HG03342 (cell line): ENCODE measurements at regions not wholly inside any gene's neighbourhood (a gene's known extent, or its start where the extent isn't known, plus 50 kb on each side); places are given as distances from the start of the nearest gene placed in this dataset.

ENCODE experiments used
- ATAC-seq: cut with Tn5 transposase; IDR thresholded peaks from one replicate; pipeline ENCODE4 v1.9.1; 2021; ENCODE audit warnings: mild to moderate bottlenecking, moderate library complexity; ENCODE audit not compliant: unreplicated experiment

DNA sequence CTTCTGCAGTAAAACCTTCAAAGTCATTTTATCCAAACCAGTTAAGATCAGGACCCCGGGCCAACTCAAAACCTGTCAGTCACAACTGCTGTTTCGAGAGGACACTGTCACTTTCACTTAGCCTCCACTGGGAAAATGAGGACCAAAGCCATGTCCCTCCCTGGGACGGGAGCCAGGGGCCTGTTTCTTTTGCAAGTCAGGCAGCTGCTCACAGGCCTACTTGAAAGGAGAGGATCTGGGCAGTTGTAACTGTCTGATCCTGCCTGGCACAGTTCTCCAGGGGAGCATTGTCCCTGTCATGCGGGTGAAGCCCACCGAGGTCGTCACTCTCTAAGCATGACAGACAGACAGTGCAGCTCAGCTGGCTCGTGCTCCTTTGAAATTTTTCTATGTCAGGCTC lies 276.2 kb downstream of the NPIPA8 start:
- ATAC-seq, result no peak

DNA sequence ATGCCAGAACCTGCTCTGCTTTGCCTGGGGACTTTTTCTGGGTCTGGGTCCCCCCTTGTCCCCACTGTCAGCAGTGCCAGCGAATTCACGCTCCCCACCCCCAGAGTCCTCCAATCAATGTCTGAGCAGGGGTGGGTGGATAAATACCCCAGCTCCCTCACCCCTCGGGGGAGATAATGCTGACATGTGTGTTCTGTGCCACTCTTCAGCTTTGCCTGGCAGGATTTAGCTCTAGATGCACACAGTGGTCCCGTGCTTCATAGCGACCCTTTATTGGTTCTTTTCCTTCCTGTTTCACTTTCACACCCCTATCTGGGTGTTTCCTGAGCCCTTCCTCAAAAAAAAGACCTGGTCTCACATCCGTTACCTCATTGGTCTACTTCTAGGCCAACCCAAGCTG lies 277.0 kb downstream of the NPIPA8 start:
- no peak for ATAC-seq

DNA sequence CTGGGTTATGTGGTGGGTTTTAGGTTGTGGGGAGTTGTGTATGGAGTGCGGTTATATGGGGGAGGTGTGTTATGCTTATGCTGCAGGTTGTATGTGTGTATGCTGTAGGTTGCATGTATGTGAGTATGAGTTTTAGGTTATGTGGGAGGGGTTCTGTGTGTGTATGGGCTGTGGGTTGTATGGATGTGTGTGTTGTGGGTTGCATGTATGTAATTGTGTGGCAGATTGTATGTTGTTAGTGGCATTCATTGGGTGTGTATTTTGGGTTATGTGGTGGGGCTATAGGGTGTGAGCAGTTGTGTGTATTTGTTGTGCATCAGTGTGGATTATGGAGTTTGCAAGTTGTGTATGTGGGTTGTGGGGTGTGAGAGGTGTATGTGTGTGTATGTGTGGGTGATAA lies 277.4 kb downstream of the NPIPA8 start:
- no peak for ATAC-seq

DNA sequence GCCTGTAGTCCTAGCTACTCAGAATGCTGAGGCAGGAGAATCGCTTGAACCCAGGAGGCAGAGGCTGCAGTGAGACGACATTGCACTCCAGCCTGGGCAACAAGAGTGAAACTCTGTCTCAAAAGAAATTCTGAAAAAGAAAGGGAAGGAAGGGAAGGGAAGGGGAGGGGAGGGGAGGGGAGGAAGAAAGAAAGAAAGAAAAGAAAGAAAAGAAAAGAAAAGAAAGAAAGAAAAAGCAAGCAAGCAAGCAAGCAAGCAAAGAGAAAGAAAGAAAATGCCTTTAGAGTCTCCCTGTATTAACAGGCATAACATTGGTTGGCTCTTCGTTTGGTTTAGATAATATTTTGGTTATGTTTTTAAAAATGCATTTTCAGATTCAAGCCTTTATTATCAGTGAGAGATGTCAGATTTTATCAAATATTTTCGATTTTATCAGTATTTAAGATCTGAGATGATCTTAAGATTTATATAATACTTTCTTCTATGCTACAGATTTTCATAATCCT lies 281.1 kb downstream of the NPIPA8 start:
- ATAC-seq, result no peak

DNA sequence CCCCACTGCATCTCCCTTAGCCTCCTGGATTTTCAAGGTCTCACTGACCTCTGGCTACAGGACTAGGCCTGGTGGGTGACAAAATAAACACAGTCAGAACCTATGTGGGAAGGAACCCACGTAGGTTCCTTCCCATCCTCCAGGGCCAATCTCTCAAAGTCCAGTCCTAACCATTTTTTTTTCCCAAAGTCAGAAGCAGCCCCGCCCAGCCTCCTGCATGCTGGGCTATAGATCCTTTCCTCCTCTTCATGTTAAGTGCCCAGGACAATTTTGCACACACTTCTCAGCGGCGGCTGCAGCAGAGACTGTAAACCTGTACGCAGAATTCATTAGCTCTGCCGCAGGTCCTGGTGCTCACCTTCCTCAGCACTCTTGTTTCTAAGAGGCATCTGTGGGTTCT lies 285.8 kb downstream of the NPIPA8 start:
- no peak for ATAC-seq

DNA sequence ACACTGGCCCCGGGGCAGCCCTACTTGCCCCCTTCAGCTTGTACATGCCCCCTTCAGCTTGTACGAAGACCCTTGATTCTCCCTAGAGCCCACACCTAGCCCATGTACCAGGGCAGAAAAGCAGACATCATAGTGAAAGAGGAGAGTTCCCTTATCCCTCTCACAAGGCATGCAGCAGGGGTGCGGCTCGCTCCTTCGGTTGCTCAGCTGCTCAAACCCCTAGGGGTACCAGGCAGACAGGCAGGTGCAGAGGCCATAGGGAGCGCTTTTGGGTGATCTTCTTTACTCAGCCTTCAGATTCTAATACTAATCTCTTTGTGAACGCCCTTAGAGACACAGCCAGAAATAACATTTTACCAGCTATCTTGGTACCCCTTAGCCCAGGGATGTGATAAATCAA lies 286.3 kb downstream of the NPIPA8 start:
- ATAC-seq, result no peak

DNA sequence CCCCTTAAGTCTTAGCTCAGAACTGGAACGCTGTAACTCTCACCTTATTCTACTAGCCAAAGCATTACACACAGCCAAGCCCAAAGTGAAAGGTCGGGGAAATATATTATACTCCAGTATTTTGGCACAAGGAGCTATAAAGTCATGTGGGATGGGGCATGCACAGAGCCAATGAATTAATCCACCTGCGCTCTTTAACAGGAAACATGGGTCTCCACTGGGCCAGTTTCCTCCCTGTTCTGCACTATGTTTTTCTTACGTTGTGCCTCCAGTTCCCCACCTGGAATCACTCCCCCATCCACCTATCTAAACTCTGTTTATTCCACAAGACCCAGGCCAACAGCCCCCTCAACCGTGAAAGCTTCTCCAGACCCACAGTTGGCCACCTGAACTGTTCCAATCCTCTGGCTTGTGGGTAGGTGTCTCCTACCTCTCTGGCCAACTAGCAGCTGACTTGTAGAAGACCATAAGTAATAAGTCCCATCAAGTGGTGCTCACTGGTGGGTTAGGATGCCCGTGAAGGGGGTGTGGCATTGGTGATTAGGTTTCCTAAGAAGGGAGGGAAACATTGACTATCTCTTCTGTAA lies 286.9 kb downstream of the NPIPA8 start:
- no peak for ATAC-seq

DNA sequence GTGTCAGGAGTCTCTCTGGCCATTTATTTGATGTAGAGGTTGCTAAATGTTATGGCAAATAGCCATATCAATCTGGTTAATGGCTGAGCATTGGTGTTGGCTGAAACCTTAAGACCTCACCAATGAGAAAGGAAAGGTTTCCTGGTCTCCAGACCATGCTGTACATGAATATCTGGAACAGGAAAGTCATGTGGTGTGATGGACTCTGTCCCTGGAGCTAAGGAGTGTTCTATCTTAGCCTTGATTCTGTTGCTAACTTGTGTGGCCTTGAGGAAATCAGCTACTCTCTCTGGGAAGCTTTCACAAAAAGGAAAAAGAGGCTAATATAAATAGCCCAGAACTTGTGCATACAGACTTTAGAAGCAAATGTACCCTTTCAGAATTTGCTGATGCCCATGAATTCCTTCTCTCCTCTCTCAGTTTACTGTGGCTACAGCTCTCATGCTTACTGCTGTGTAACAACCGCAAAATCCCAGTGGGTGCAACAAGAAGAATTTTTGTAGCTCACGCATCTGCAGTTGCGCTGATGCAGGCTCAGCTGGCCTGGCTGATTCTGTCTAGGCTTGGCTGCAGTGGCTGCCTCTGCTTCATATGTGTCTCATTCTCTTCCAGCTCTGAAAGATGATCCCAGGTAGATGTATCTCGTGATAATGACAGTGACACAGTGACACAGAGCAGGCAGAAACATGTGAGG lies 287.5 kb downstream of the NPIPA8 start:
- ATAC-seq, result no peak

DNA sequence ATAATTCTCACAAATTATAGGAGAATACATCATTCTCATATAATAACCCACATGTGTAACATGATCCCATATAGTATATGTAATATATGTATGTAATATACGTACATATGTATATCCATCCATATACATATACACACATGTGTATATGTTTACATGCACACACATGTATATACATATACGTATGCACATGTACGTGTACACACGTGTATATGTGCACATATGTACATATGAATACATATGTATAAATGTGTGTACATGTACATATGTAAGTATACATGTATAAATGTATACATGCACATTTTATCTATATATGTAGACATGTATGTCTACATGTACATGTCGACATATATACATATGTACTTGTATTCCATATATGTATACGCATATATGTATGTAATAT lies 288.8 kb downstream of the NPIPA8 start:
- ATAC-seq, result no peak

DNA sequence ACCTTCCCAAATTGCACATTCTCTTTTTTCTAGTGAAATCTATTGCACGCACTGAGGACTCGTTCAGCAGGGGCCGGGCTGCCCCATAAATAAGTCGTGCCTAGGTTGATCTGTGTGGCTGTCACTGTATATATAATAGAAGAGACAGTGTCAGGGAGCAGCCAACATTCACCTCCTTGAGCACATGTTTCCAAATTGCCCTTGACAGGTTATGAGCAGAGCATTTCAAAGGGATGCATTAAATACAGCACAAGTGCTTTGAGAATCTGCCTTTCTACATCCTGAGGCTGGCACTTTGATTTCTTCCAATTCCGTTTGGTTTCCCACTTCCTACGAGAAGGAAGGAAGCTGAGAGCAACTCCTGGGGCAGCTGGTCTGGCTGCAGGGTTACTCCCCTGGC lies 291.2 kb downstream of the NPIPA8 start:
- ATAC-seq, result no peak

DNA sequence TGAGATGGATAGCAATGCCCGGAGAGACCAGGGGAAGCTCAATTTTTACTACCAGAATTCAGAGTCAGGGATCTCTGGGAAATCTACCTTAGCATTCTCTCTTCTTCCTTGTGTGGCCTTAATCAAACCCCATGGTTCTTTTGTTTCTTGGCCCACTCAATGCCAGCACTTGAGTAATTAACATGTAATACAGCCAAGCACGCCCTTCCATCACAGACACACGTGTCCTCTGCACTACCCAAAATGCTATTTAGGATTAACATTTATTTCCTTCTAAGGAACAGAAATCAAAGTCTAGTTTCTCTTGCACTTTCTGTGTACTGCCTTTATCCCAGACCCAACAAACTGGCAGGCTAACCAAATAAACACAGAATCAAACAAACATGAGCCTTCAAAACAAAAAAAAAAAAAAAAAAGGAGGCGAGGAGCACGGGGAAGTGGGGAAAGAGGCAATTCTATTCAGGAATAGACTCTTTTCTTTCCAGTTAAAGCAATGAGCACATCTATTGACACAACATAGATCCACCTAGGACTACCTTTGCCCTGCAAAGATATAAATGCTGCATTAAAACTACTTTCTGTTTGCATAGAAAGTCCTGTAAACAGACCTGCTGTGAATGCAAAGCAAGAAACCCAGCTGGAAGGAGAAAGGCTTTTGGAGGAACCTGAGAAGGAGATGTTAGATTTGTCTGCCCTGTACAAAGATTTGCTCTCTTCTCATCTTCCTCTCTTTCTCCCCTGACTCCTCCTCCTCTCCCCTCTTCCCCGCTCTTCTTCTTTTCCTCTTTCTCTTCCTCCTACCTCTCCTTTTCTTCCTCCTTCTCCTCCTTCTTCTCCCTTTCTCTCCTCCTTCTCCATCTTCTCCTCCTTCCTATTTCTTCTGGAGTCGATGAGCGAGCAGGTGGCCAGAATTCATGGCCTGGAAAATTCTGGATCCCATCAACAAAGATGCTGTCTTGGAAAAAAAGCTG lies 294.4 kb downstream of the NPIPA8 start:
- ATAC-seq, result no peak

DNA sequence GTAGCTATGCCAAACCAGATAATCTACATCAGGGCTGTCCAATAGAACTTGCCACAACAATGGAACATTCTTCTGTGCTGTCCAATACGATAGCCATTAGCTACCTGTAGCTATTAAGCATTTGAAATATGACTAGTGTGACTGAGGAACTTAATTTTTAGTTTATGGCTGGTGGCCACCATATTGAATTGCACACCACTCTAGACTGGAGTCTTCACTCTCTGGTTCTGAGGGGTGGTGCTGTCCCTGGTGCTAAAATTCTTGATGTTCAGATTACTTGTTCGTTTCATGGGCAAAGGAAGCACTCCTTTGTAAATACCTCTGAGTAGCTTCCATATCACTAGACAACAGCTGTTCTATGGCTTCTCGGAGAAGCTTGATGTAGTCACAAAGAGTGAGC lies 296.6 kb downstream of the NPIPA8 start:
- no peak for ATAC-seq

DNA sequence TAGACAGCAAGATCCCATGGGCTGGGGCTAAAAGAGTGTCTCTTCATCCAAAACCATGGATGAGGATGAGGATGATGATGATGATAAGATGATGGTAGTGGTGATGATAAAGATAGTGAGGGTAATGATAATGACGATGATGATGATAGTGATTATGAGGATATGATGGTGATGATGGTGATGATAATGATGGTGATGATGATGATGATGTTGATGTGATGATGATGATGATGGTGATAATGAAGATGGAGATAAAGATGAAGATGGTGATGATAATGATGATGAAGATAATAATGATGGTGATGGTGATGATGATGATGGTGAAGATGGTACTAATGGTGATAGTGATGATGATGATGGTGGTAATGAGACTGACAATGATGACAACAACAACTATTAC lies 299.5 kb downstream of the NPIPA8 start:
- ATAC-seq, result no peak

DNA sequence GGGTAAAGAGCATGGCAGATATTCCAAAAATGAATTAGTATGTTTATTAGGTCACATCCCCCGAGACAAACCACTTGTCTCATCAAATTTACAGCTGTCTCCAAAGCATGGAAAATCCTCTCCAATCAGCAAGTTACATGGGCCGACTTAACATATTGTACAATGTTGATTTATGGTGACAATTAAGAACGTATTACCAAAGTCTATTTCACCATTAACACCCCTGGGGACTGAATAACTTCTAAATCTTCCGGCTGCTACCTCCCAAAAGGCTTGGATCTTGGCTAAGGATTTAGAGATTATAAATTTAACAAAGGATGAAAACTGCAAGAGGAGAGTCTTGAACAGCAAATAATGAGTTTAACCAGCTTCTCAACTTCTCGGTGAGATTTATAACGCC lies 311.9 kb downstream of the NPIPA8 start:
- no peak for ATAC-seq

DNA sequence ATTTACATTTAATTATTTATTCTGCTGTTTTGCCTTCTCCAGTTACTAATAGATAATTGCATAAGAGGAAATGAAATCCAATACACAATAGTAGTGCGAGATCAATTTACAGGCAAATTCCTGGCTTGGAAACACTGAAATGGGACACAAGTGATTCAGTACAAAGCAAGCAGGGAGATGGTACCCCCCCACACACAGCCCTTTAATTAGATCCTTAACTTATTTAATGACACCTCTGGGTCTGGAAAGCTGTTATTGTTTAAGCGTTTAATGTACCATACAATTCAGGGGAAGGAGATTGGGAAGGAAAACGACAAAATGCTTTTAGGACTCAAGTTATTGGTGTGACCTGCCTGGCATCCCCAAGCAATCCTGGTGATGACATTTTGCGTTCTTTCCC lies 318.2 kb downstream of the NPIPA8 start:
- no peak for ATAC-seq

DNA sequence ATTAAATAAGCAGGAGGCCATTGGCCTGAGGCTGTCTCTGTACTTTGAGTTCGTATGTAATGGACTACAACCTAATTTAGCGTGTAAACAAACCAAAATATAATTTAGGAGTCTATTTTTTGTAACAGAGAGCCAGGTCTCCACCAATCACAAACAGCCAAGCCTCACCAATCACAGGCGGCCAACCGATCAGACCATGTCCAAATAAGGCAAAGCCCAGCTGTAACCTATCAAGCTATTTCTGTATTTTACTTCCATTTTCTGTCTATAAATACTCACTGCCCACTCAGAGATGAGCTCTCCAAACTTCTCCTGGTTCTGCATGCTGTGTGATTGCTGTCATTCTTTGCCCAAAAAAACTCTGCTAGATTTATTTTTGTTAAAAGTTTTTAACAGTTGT lies 322.7 kb downstream of the NPIPA8 start:
- ATAC-seq, result no peak

DNA sequence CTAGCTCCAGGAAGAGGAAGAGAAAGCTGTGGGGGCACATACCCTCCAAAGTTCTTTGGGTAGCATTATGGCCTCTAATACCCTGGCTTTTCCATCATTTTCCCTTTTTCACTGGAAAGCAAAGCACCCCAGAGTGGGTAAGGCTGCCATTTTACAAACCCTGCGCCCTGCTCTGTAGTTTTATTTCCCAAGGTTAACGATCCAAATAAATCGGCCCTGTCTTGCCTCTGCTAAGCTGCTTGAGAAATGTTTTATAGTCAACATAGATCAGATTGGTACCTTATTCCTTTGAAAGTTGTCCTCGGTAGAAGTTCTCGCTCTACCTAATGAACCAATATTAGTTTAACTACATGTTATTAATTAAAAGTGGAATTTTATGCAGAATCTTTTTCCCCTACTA lies 328.2 kb downstream of the NPIPA8 start:
- ATAC-seq, result no peak

DNA sequence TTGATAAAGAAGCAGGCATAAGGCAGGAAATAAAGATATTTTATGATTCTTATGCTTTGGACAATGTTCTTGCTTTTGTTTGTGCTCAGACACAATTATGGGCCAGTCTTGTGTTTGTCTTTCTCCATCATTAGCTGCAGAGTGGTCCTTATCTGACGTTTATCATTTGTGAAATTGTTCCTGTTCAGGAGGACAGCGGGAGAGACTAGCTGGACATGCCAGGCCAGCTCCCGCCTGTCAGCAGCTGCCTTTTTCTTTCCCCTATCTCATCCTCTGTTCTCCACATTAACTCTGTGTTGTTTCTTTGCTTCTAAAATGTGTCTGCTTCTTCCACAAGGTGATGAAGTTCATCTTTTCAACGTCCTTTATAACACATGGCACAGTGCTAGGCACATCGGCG lies 333.5 kb downstream of the NPIPA8 start:
- no peak for ATAC-seq

DNA sequence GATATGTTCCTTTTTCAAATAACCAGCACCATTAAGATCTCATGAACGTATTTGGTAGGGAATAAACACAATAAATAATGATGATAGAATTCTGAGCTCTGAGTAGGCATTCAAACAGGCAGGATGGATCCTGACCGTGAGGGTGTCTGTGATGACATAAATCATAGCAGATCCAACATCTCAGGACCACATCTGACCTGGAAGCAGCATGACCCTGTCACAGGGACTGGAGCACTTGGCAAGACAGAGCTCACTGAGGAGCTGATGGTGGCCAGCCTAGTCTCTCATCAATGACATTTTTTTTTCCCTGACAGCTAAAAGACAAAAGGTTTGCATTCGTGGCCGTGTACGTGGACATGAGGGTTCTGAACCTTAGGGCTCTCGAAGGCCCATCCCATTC lies 337.5 kb downstream of the NPIPA8 start:
- no peak for ATAC-seq

DNA sequence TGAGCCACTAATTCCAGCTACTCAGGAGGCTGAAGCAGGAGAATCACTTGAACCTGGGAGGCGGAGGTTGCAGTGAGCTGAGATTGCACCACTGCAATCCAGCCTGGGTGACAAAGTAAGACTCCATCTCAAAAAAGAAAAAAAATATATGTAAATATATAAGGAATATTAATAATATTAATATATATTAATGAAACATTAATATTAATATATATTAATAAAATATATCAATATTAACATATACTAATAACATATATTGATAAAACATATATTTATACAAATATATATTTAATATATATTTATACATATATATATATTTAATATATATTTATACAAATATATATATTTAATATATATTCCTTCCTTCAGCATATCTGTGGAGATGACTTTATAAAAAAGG lies 338.0 kb downstream of the NPIPA8 start:
- ATAC-seq, result no peak

DNA sequence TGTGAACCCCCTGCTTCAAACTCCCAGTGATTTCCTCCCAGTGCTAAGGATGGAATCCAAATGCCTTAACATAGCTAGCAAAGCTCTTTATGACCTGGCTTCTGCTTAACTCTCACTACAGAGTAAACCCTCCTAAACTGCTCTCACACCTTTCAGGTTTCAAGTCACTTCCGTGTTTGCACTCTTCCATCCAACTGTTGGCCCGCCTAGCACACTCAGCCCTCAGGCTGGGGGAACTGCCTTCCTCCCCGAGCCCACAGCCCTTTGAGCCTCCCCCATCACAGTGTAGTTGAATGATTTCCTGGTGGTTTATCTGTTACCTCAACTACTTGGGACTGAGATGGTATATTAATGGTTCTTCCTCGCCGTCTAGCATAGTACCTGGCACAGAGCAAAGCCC lies 342.5 kb downstream of the NPIPA8 start:
- no peak for ATAC-seq

DNA sequence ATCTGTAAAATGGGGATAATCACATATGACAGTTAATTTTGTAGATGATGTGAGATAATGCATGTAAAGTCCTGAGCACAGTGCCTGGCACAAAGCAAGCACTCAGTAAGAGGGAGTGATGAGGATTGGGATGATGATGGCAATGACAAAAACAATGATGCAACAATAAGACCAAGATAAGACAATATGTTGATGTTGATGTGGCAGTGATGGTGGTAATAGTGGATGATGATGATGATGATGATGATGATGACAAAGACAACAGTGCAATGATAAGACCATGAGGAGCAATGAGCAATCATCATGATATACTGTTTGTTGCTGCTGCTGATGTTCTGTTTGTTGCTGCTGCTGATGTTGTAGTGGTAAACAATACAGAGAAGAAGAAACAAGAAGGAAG lies 344.1 kb downstream of the NPIPA8 start:
- no peak for ATAC-seq
